NCI-H1092 treated with DMSO at 0.1 percent for 48 hours (cell line): ENCODE measurements at regions not wholly inside any gene's neighbourhood (a gene's known extent, or its start where the extent isn't known, plus 50 kb on each side); places are given as distances from the start of the nearest gene placed in this dataset.

ENCODE experiments used
- DNase-seq: peaks from one replicate; lab custom pipeline; 2025; lab: John Stamatoyannopoulos, UW

DNA sequence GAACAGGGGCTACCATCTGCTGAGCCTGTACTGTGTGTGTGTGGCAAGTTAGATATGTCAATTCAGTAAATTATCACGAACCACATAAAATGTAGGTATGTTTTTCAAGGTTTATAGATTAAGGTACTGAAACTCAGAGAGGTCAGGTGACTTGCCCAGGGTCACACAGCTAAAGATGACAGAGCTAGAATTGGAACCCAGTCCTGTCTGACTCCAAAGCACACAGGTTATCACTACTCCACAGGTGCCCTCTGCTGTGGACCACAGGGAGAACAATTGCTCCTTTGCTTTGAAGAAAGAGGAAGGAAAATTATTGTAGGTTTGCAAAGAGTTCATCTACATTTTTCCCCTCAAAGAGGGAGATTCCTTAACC is 229.7 kb upstream of the AGAP1 start:
- no peak for DNase-seq

DNA sequence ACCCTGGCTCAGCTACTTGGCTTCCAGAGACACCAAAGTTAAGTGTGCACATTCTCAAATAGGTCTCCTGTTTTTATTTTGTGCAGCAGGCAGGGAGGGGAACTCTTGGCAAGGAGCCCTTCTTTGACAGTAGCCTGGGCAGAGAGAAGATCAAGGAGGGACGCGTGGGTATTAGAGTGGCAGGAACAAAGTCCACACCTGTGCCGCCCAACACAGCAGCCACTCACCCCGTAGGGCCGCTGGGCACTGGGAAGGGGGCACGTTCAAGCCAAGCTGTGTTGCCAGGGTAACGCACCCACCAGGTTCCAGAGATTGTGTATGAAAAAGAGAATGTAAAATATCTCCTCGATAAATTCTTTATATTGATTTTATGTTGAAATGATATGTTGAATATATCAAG is 229.3 kb upstream of the AGAP1 start:
- DNase-seq, result no peak

DNA sequence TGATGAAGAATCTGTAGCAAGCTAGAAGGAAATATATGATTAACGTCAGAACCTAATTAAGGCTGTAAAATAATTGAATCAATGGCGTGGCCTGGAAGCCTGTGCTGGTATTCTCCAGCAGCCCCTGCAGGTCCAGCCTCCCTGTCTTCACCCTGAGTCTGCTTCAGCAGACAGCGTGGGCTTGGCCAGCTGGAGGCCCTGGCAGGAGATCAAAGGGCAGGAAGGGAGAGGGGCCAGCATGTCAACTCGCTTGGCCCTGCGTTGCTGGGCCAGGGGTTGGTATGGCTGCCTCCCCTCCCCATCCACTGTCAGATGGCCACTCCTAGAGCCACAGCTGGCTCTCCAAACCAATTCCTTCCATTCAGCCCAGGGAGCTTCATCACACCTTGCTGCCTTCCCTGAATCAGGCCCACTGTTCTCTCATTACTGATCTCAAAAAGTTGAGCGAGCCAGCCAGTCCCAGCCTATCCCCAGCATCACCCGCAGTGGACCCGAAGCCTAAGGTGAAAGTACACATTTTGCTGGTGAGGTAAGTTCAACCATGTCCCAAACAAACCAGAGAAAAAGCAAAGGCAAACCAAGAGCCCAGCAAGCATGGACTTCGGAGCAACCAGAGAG is 228.4 kb upstream of the AGAP1 start:
- DNase-seq, result no peak

GRCh38 chr2:235267251-235267650 is 226.6 kb upstream of the AGAP1 start:
- no peak for DNase-seq

GRCh38 chr2:235268535-235268934 is 225.3 kb upstream of the AGAP1 start:
- no peak for DNase-seq

- DNase-seq, result no peak
Measured at GRCh38 chr2:235270291-235270690, 223.6 kb upstream of the AGAP1 start.

DNA sequence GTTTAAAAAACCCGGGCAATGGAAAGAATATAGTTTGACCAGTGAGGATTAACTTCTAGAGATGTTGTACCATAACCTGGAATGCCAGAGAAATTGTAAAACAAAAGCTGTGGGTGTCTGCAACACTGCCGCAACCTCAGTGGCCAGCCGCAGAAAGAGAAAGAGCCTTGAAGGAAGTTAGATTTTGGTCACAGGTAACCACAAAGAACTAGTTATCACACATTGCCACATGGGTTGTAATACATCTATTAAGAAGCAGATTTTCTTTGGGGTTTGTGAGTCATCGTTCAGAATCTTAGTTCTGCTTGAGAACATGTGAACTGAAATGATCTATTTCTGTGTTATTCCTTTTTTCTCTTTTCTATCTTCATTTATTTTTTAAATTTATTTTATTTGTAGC is 222.9 kb upstream of the AGAP1 start:
- no peak for DNase-seq

DNA sequence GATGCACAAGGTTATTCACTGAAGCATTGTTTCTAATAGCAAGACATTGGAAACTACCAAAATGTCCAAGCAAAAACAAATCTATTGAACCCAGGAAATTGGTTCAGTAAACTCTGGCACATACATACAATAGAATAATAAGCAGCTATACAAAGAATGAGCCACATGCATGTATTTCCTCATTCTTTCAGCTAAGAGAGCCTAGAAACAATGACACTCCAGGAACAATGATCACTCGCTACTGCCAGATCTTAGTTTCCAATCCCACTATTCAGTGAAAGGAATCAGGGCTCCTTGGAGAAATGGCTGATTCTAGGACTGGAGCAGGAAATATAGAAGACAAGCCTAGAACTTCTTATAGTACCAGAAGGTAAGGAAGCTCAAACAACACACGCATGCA is 221.9 kb upstream of the AGAP1 start:
- DNase-seq, result no peak

DNA sequence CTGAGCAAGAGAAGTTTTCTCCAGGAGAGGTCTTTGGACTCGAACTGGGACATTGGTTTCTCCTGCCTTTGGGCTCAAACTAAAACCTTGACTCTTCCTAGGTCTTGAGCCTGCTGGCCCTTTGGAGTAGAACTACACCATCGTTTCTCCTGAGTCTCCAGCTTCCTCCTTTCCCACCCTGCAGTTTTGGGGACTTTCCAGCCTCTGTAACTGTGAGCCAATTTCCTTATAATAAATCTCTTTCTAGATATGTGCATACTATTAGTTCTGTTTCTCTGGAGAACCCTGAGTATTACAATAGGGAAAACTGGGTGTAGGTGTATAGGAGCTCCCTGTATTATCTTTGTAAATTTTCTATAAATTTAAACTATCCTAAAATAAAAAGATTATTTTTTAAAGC is 219.8 kb upstream of the AGAP1 start:
- DNase-seq, result no peak

DNA sequence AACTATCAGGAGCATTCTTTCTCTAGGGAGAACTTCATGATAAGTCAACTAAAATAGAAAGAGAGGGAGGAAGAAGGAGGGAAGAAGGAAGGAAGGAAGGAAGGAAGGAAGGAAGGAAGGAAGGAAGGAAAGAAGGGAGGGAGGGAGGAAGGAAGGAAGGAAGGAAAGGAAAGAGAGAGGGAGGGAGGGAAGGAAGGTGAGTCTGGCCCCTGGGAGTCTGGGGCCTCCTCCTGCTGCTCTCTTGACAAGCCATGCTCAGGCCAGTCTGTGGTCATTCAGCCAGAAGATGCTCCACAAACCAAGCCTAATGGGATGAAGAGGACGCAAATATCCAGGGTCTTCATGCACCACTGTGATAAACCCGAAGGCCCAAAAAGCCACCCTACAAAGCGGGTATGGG is 216.4 kb upstream of the AGAP1 start:
- no peak for DNase-seq

DNA sequence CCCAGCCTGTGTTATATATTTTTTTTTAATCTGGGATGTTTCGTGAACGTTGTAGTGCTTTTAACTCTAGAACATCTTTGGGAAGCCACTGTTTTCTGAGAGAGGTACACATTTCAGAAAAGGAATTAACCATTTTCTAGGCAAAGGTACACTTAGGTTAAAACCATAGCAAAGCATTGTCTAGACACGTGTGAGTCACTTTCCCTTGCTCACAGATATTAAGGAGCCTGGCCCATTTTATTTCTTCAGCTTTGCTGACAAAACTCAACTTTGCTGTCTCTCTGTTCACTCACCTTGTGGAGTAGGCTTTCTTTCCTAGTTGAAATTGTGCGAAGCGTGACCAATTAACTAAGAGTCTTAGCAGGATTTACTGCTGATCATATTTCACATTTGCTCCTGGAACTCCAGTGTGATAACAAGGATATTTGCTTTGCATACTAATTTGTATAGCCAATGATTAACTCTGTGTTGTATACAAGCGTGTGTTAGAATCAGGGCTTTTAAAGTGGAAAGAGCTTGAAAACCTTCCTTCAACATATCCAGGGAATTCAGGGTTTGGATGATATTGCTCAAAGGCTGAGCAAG is 215.0 kb upstream of the AGAP1 start:
- DNase-seq, result no peak

GRCh38 chr2:235279965-235280364 is 213.9 kb upstream of the AGAP1 start:
- DNase-seq, result no peak

DNA sequence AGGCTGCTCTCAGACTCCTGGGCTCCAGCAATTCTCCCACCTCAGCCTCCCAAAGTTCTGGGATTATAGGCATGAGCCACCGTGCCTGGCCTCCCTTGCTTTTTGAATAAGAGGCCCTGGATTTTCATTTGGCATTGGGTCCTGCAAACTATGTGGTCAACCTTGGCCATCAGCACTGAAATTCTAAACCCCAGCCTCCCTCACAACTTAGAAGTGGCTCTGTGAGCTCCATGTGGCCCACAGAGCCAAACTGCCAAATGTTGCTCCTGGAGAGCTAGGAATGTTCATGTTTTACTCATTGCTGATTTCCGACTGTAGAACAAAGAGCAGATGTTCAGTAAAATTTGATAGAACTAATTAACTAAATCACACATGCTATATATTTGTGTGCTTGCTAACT is 210.6 kb upstream of the AGAP1 start:
- no peak for DNase-seq

DNA sequence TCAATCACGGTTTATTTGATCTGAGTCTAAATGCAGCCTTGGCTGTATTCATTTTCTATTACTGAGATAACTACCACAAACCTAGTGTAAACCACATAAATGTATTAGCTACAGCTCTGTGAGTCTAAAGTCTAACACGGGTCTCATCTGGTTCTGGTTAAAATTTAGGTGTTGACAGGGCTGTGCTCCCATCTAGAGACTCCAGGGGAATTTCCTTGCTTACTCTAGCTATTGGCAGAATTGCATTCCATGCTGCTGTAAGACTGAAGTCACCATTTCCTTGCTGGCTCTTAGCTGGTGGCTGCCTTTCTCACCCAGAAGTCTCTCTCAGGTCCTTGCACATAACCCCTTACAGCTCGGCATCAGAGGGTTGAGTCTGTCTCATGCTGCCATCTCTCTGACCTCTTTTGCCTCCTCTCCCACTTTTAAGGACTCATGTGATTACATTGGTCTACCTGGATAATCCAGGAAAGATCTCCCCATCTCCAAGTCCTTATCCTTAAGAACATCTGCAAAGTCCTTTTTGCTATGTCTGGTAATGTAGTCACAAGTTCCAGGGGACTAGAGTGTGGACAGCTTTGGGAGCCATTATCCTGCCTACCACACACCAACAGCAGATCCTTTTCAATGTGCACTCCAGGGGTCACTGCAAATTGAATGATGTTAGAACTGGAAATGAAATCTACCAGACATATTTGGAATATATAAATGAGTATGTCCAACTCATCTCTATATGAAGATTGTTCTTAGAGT is 207.0 kb upstream of the AGAP1 start:
- DNase-seq, result no peak

GRCh38 chr2:235287375-235287733 is 206.5 kb upstream of the AGAP1 start:
- DNase-seq, result no peak

- no peak for DNase-seq
Measured at GRCh38 chr2:235291461-235291860, 202.4 kb upstream of the AGAP1 start.

- DNase-seq, result no peak
Measured at GRCh38 chr2:235293061-235293460, 200.8 kb upstream of the AGAP1 start.

DNA sequence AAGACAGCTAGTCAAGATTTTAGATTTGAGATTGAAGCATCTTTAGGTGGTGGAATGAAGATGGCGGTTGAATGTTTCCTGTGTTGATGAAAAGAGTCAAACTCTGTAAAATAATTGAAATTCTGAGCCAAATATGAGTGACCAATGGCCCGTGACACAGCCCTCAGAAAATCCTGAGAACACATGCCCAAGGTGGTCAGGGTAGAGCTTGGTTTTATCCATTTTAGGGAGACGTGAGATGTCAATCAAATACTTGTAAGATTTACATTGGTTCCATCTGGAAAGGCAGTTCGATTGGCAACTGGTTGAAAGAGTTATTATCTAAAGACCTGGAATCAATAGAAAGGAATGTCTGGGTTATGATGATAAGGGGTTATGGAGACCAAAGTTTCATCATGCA is 198.0 kb upstream of the AGAP1 start:
- DNase-seq, result no peak

GRCh38 chr2:235300368-235301201 is 193.3 kb upstream of the AGAP1 start:
- DNase-seq, result peak; percentile 11

GRCh38 chr2:235301202-235302076 is 192.4 kb upstream of the AGAP1 start:
- no peak for DNase-seq

- DNase-seq, result no peak
Measured at GRCh38 chr2:235302263-235302662, 191.6 kb upstream of the AGAP1 start.
